Neural cell (in vitro differentiated cells): ENCODE measurements at regions not wholly inside any gene's neighbourhood (a gene's known extent, or its start where the extent isn't known, plus 50 kb on each side); places are given as distances from the start of the nearest gene placed in this dataset.

Experiments used
- CTCF ChIP-seq: fragments of 450-650 bp; IDR thresholded peaks from 2 replicates; pipeline ENCODE4 v1.5.1; 2014; ENCODE audit warnings: antibody characterized with exemption, mild to moderate bottlenecking, moderate library complexity; ENCODE audit not compliant: poor library complexity, severe bottlenecking
- EP300 ChIP-seq: fragments of 450-650 bp; conservative IDR thresholded peaks from 2 replicates; pipeline ENCODE4 v1.6.1; 2014; ENCODE audit warnings: antibody characterized with exemption, mild to moderate bottlenecking, moderate library complexity; ENCODE audit not compliant: poor library complexity, severe bottlenecking
- EZH2 ChIP-seq: fragments of 200-600, 300-800 bp; shearing (Covaris generic), sonication (generic); IDR thresholded peaks from 2 replicates; pipeline ENCODE4 v1.6.1; 2014; ENCODE audit warnings: antibody characterized with exemption, low read length, borderline replicate concordance, mild to moderate bottlenecking; ENCODE audit not compliant: insufficient read depth, poor library complexity, severe bottlenecking
- MXI1 ChIP-seq: fragments of 450-650 bp; conservative IDR thresholded peaks from 2 replicates; pipeline ENCODE4 v1.6.1; 2014; ENCODE audit warnings: antibody characterized with exemption, mild to moderate bottlenecking; ENCODE audit not compliant: poor library complexity, severe bottlenecking
- POLR2AphosphoS5 ChIP-seq: IDR thresholded peaks from 2 replicates; pipeline ENCODE4 v1.6.1; 2012
- RAD21 ChIP-seq: fragments of 450-650 bp; conservative IDR thresholded peaks from 2 replicates; pipeline ENCODE4 v1.6.1; 2014; ENCODE audit warnings: antibody characterized with exemption, mild to moderate bottlenecking, moderate library complexity
- SMC3 ChIP-seq: fragments of 450-650 bp; conservative IDR thresholded peaks from 2 replicates; pipeline ENCODE4 v1.6.1; 2014; ENCODE audit warnings: antibody characterized with exemption, mild to moderate bottlenecking, moderate library complexity; ENCODE audit not compliant: poor library complexity

- TF ChIP-seq MXI1 (no peak), CTCF (no peak), EP300 (no peak), POLR2AphosphoS5 (no peak), RAD21 (no peak), EZH2 (no peak), SMC3 (no peak)
These were observed 143.6 kb upstream of the TEX13C start for GRCh38 chrX:125175991-125176584.
